ENCODE measurements at regions not wholly inside any gene's neighbourhood (a gene's known extent, or its start where the extent isn't known, plus 50 kb on each side); places are given as distances from the start of the nearest gene placed in this dataset.

DNA sequence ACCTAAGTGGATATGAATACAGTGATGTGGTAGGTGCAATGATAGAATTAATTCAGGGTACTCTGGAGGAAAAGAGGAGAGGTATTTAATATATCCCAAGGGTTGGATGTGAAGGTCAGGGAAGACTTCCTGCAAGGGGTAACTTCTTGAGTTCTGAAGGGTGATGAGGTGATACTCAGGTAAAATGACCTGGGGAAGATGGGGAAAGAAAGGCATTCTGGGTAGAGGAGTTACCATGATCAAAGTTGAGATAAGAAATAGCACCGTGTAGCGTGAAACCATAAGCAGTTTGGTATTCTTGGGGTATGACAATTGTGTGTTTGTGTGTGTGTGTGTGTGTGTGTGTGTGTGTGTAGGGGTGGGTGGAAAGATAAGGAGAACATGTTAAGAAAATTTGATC, 270.4 kb upstream of the LCORL start:
- TF ChIP-seq, protein P1, sequence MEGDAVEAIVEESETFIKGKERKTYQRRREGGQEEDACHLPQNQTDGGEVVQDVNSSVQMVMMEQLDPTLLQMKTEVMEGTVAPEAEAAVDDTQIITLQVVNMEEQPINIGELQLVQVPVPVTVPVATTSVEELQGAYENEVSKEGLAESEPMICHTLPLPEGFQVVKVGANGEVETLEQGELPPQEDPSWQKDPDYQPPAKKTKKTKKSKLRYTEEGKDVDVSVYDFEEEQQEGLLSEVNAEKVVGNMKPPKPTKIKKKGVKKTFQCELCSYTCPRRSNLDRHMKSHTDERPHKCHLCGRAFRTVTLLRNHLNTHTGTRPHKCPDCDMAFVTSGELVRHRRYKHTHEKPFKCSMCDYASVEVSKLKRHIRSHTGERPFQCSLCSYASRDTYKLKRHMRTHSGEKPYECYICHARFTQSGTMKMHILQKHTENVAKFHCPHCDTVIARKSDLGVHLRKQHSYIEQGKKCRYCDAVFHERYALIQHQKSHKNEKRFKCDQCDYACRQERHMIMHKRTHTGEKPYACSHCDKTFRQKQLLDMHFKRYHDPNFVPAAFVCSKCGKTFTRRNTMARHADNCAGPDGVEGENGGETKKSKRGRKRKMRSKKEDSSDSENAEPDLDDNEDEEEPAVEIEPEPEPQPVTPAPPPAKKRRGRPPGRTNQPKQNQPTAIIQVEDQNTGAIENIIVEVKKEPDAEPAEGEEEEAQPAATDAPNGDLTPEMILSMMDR (CRISPR knock-in tag; IDR thresholded peaks at IDR 0.05), result no peak
- no peak for TF ChIP-seq NR1H2 (CRISPR knock-in tag; IDR thresholded peaks at IDR 0.05; ENCODE audit: borderline replicate concordance, low read depth)
- TF ChIP-seq ERF (CRISPR knock-in tag; IDR thresholded peaks at IDR 0.05), result no peak
- TF ChIP-seq YY1 (IDR thresholded peaks at IDR 0.05; ENCODE audit: insufficient read depth, insufficient replicate concordance, low read depth, low read length), result no peak
- no peak for TF ChIP-seq GABPA (IDR thresholded peaks at IDR 0.05; ENCODE audit: low read depth, low read length)
- no peak for TF ChIP-seq GABPA (CRISPR knock-in tag; IDR thresholded peaks at IDR 0.05; ENCODE audit: low read depth)
- TF ChIP-seq NFRKB (IDR thresholded peaks at IDR 0.05), result no peak
- no peak for TF ChIP-seq MXI1 (IDR thresholded peaks at IDR 0.05; ENCODE audit: borderline replicate concordance, low read depth, low read length)
- no peak for TF ChIP-seq EZH2 (conservative IDR thresholded peaks at IDR 0.05; ENCODE audit: low read depth, low read length)
- no peak for TF ChIP-seq ZNF121 (CRISPR knock-in tag; IDR thresholded peaks at IDR 0.05)
- no peak for TF ChIP-seq SP1 (IDR thresholded peaks at IDR 0.05)
- TF ChIP-seq SP1 (CRISPR knock-in tag; IDR thresholded peaks at IDR 0.05), result no peak

Data from HepG2 (cell line).